GM08714 (cell line): ENCODE measurements at regions not wholly inside any gene's neighbourhood (a gene's known extent, or its start where the extent isn't known, plus 50 kb on each side); places are given as distances from the start of the nearest gene placed in this dataset.
"Not testable (repeated sequence)": the region's sequence is repeated elsewhere in the genome, so short reads cannot be mapped to it uniquely, and the experiment has no call there.

Experiments
- H3K4me3 ChIP-seq: fragments of 200-500 bp; sonication (Bioruptor generic); 2 replicates; pipeline ENCODE4 v1.5.1; 2014; ENCODE audit warnings: mild to moderate bottlenecking, low read length, inconsistent platforms
- ZNF274 ChIP-seq: IDR thresholded peaks from 2 replicates; pipeline ENCODE4 v1.6.1; 2012; ENCODE audit warnings: mild to moderate bottlenecking, low read depth, low read length

GRCh38 chr3:17820275-17820674 lies 77.8 kb upstream of the TBC1D5 start:
- no peak overlapping the region for H3K4me3 ChIP-seq
- no peak for TF ChIP-seq ZNF274

- not testable (repeated sequence) for H3K4me3 ChIP-seq
Measured at GRCh38 chr3:17817973-17818372, 75.5 kb upstream of the TBC1D5 start.

GRCh38 chr3:17817545-17817944 lies 75.1 kb upstream of the TBC1D5 start:
- no peak overlapping the region for H3K4me3 ChIP-seq
- TF ChIP-seq ZNF274: no peak

GRCh38 chr3:17816839-17817238 lies 74.4 kb upstream of the TBC1D5 start:
- not testable (repeated sequence) for H3K4me3 ChIP-seq

GRCh38 chr3:17812328-17812727 lies 69.9 kb upstream of the TBC1D5 start:
- not testable (repeated sequence) for H3K4me3 ChIP-seq

GRCh38 chr3:17811646-17812045 lies 69.2 kb upstream of the TBC1D5 start:
- no peak for TF ChIP-seq ZNF274
- H3K4me3 ChIP-seq: no peak overlapping the region

- no peak for TF ChIP-seq ZNF274
Measured at GRCh38 chr3:17810759-17811158, 68.3 kb upstream of the TBC1D5 start.

GRCh38 chr3:17808994-17809393 lies 66.6 kb upstream of the TBC1D5 start:
- no peak for TF ChIP-seq ZNF274
- H3K4me3 ChIP-seq: no peak overlapping the region

More at GRCh38 chr3:17810759-17811158, 68.3 kb upstream of the TBC1D5 start:
- H3K4me3 ChIP-seq: no peak overlapping the region

- H3K4me3 ChIP-seq: no peak overlapping the region
- TF ChIP-seq ZNF274: no peak
Measured at GRCh38 chr3:17806876-17807275, 64.4 kb upstream of the TBC1D5 start.

- H3K4me3 ChIP-seq: no peak overlapping the region
- TF ChIP-seq ZNF274: no peak
Measured at GRCh38 chr3:17806201-17806600, 63.8 kb upstream of the TBC1D5 start.

GRCh38 chr3:17805461-17805940 lies 63.1 kb upstream of the TBC1D5 start:
- no peak for TF ChIP-seq ZNF274

GRCh38 chr3:17802950-17803349 lies 60.5 kb upstream of the TBC1D5 start:
- no peak for TF ChIP-seq ZNF274
- no peak overlapping the region for H3K4me3 ChIP-seq

More at GRCh38 chr3:17805461-17805940, 63.1 kb upstream of the TBC1D5 start:
- H3K4me3 ChIP-seq: no peak overlapping the region

GRCh38 chr3:17801131-17801530 lies 58.7 kb upstream of the TBC1D5 start:
- TF ChIP-seq ZNF274: no peak
- no peak overlapping the region for H3K4me3 ChIP-seq

GRCh38 chr3:17800232-17800631 lies 57.8 kb upstream of the TBC1D5 start:
- no peak overlapping the region for H3K4me3 ChIP-seq
- TF ChIP-seq ZNF274: no peak

GRCh38 chr3:17799312-17799711 lies 56.9 kb upstream of the TBC1D5 start:
- no peak overlapping the region for H3K4me3 ChIP-seq
- TF ChIP-seq ZNF274: no peak

GRCh38 chr3:17798000-17798399 lies 55.6 kb upstream of the TBC1D5 start:
- H3K4me3 ChIP-seq: no peak overlapping the region
- no peak for TF ChIP-seq ZNF274

- TF ChIP-seq ZNF274: no peak
- H3K4me3 ChIP-seq: no peak overlapping the region
Measured at GRCh38 chr3:17795711-17796110, 53.3 kb upstream of the TBC1D5 start.

GRCh38 chr3:17795280-17795679 lies 52.8 kb upstream of the TBC1D5 start:
- no peak overlapping the region for H3K4me3 ChIP-seq
- TF ChIP-seq ZNF274: no peak
